ENCODE measurements at regions not wholly inside any gene's neighbourhood (a gene's known extent, or its start where the extent isn't known, plus 50 kb on each side); places are given as distances from the start of the nearest gene placed in this dataset.
"Not testable (repeated sequence)": the region's sequence is repeated elsewhere in the genome, so short reads cannot be mapped to it uniquely, and the experiment has no call there.

DNA sequence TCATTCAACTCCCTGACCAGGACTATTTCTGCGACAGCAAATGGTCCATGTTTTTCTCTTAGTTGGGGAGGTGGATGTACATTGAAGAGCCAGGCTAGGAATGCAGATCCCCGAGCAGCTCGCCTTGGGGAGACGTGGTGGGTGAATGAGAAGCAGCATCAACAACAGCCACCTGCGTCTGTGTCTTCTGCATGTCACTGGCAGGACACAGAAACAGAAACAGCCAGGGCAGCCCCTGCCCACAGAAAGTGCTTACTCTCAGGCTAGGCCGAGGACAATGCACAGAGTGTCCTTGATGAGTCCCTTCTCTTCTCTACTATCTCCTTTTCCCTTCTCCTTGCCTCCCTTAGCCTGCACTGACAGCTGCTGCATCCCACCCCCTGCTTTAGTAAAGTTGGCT lies 541.9 kb upstream of the CADM1 start:
- no peak for DNase-seq (ENCODE audit: extremely low read depth, low read depth)
- no peak for TF ChIP-seq CTCF (IDR thresholded peaks at IDR 0.05; ENCODE audit: low read depth, low read length, missing control alignments)

GRCh38 chr11:116044941-116045340 lies 540.7 kb upstream of the CADM1 start:
- TF ChIP-seq CTCF (IDR thresholded peaks at IDR 0.05; ENCODE audit: low read depth, low read length, missing control alignments): no peak
- no peak for DNase-seq (ENCODE audit: extremely low read depth, low read depth)
- no peak overlapping the region for H3K4me3 ChIP-seq (replicated peaks; ENCODE audit: low read depth, low read length)

More for the DNA sequence above, 541.9 kb upstream of the CADM1 start:
- H3K4me3 ChIP-seq (replicated peaks; ENCODE audit: low read depth, low read length): no peak overlapping the region

DNA sequence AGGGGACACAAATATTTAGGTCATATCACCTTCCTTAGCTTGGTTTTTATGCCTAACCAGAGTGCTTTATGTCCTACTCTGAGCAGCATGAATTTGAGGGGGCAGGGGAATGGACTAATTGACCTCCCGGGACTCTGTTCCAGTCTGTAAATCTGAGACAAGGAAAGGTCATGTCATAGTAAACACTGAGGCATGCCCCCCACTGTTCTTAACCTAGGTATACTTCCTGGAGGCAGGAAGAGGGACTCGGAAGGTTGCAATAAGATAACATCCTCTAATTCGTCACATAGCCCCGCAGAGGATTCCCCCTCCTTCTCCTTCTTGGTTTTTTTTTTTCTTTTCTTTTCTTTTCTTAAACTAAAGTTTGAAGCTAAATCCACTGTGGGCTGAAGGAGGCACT lies 540.3 kb upstream of the CADM1 start:
- no peak overlapping the region for H3K4me3 ChIP-seq (replicated peaks; ENCODE audit: low read depth, low read length)
- TF ChIP-seq CTCF (IDR thresholded peaks at IDR 0.05; ENCODE audit: low read depth, low read length, missing control alignments): no peak
- no peak for DNase-seq (ENCODE audit: extremely low read depth, low read depth)

- TF ChIP-seq CTCF (IDR thresholded peaks at IDR 0.05; ENCODE audit: low read depth, low read length, missing control alignments): no peak
- H3K4me3 ChIP-seq (replicated peaks; ENCODE audit: low read depth, low read length): no peak overlapping the region
- DNase-seq (ENCODE audit: extremely low read depth, low read depth): no peak
Measured at GRCh38 chr11:116043857-116044256, 539.6 kb upstream of the CADM1 start.

GRCh38 chr11:116043059-116043458 lies 538.8 kb upstream of the CADM1 start:
- DNase-seq (ENCODE audit: extremely low read depth, low read depth): not testable (repeated sequence)

DNA sequence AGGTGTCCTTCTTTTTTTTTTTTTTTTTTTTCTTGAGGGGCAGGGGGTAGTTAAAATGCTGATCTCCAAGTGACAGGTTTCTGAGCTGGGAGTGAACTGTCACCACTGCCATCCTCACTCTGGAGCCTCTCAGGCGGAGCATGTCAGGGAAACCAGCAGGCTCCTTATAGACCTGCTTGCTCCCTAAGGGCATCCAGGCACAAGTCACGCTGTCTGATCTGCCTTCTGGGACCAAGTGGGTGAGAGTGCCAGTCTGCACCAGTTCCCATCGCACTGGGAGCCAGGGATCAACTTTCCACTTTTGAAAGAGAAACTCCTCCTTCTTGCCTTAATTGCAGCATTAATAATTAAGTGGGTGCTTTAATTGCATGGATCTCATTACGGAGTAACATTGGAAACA lies 537.9 kb upstream of the CADM1 start:
- DNase-seq (ENCODE audit: extremely low read depth, low read depth): no peak
- no peak for TF ChIP-seq CTCF (IDR thresholded peaks at IDR 0.05; ENCODE audit: low read depth, low read length, missing control alignments)
- H3K4me3 ChIP-seq (replicated peaks; ENCODE audit: low read depth, low read length): no peak overlapping the region

More at GRCh38 chr11:116043059-116043458, 538.8 kb upstream of the CADM1 start:
- H3K4me3 ChIP-seq (replicated peaks; ENCODE audit: low read depth, low read length): not testable (repeated sequence)

- no peak overlapping the region for H3K4me3 ChIP-seq (replicated peaks; ENCODE audit: low read depth, low read length)
- TF ChIP-seq CTCF (IDR thresholded peaks at IDR 0.05; ENCODE audit: low read depth, low read length, missing control alignments): no peak
- no peak for DNase-seq (ENCODE audit: extremely low read depth, low read depth)
Measured at GRCh38 chr11:116037861-116038260, 533.6 kb upstream of the CADM1 start.
